GM12878 (cell line): ENCODE measurements at regions not wholly inside any gene's neighbourhood (a gene's known extent, or its start where the extent isn't known, plus 50 kb on each side); places are given as distances from the start of the nearest gene placed in this dataset.

Experiments used
- ATAC-seq: fragments of 200-7000 bp; cut with Tn5 transposase; 3 replicates; pipeline ENCODE4 v1.9.1; 2020; ENCODE audit warnings: mild to moderate bottlenecking, moderate library complexity
- BruUV-seq: library from RNA; stranded (reverse); fragments of 400-500 nt; replicated peaks from 2 replicates; lab custom pipeline; 2021; lab: Mats Ljungman, UMichigan
- CTCF ChIA-PET: fragments of 300-600 bp; sonication (Branson Sonifier 250); formaldehyde crosslinking; extraction: SDS; loops from one replicate; lab custom pipeline; 2021; ENCODE audit warnings: inconsistent platforms; lab: Yijun Ruan, JAX
- POLR2A ChIA-PET: fragments of 350-600 bp; formaldehyde crosslinking; extraction: SDS; loops from one replicate; lab custom pipeline; 2021; ENCODE audit warnings: inconsistent platforms; lab: Charles Lee
- RAD21 ChIA-PET: fragments of 300-600 bp; sonication (Branson Sonifier 250); formaldehyde crosslinking; loops from one replicate; lab custom pipeline; 2023; ENCODE audit warnings: antibody characterized with exemption; ENCODE audit not compliant: unreplicated experiment; lab: Charles Lee
- SMC1A ChIA-PET: fragments of 300-600 bp; sonication (Branson Sonifier 250); formaldehyde crosslinking; loops from one replicate; lab custom pipeline; 2023; ENCODE audit not compliant: unreplicated experiment, uncharacterized antibody; lab: Charles Lee
- DNase-seq: peaks from one replicate; pipeline ENCODE4 v3.0.0-alpha.2; 2011; ENCODE audit warnings: low read depth, low spot score
- FAIRE-seq: peaks from 3 replicates; lab custom pipeline; 2011; peaks lifted over from hg19 to GRCh38; lab: Jason Lieb, UNC
- H2AFZ ChIP-seq: 2 replicates; pipeline ENCODE4 v1.6.0; 2011; ENCODE audit warnings: low read depth, low read length, control low read depth; ENCODE audit not compliant: control insufficient read depth
- H3K27ac ChIP-seq: 2 replicates; pipeline ENCODE4 v1.5.1; 2011; ENCODE audit warnings: control low read depth; ENCODE audit not compliant: control insufficient read depth, insufficient read depth
- H3K27me3 ChIP-seq, 2 experiments: replicated peaks in 1 of 2; 2 replicates each; pipeline versions ENCODE4 v1.6.0 to v1.6.1; 2011; ENCODE audit warnings: low read length in 1 of 2; ENCODE audit not compliant: control insufficient read depth in 2 of 2, insufficient read depth in 2 of 2
- H3K36me3 ChIP-seq, 2 experiments: 2 replicates each; pipeline ENCODE4 v1.5.1; 2011; ENCODE audit warnings: low read length in 1 of 2; ENCODE audit not compliant: control insufficient read depth in 2 of 2, insufficient read depth in 2 of 2
- H3K4me1 ChIP-seq: 2 replicates; pipeline ENCODE4 v1.6.1; 2011; ENCODE audit warnings: mild to moderate bottlenecking, low read length, moderate library complexity, mixed read lengths; ENCODE audit not compliant: control insufficient read depth, insufficient read depth
- H3K4me2 ChIP-seq: 2 replicates; pipeline ENCODE4 v1.6.0; 2011; ENCODE audit warnings: control low read depth; ENCODE audit not compliant: control insufficient read depth, insufficient read depth
- H3K4me3 ChIP-seq: fragments of 200-600 bp; sonication (generic); 2 replicates; pipeline ENCODE4 v1.5.1; 2016
- H3K79me2 ChIP-seq: 2 replicates; pipeline ENCODE4 v1.6.0; 2011; ENCODE audit warnings: low read length; ENCODE audit not compliant: control insufficient read depth, insufficient read depth
- H3K9ac ChIP-seq: 2 replicates; pipeline ENCODE4 v1.8.0; 2011; ENCODE audit warnings: low read length, control low read depth, mixed read lengths; ENCODE audit not compliant: control insufficient read depth, insufficient read depth
- H3K9me3 ChIP-seq: replicated peaks from 3 replicates; pipeline ENCODE4 v1.5.1; 2011; ENCODE audit warnings: mild to moderate bottlenecking, low read length; ENCODE audit not compliant: control insufficient read depth, insufficient read depth
- H4K20me1 ChIP-seq: 2 replicates; pipeline ENCODE4 v1.6.0; 2011; ENCODE audit not compliant: control insufficient read depth, insufficient read depth
- BRCA1 ChIP-seq: IDR thresholded peaks from 2 replicates; pipeline ENCODE4 v1.6.1; 2011; ENCODE audit warnings: low read depth, low read length, improper control_type of control experiment
- CEBPZ ChIP-seq: fragments of 150-350 bp; IDR thresholded peaks from 2 replicates; pipeline ENCODE4 v1.6.1; 2016; ENCODE audit warnings: low read depth, low read length
- CTCF ChIP-seq, 3 experiments: IDR thresholded peaks in 2 of 3; conservative IDR thresholded peaks in 1 of 3; 2 replicates each; pipeline ENCODE4 v1.5.1; 2011; ENCODE audit warnings: low read depth in 3 of 3, low read length in 3 of 3, mild to moderate bottlenecking in 3 of 3, control low read depth in 2 of 3, moderate library complexity in 2 of 3, inconsistent platforms in 1 of 3, mixed read lengths in 1 of 3; ENCODE audit not compliant: control insufficient read depth in 2 of 3, insufficient read depth in 1 of 3; ENCODE audit errors: extremely low read depth in 1 of 3
- ELK1 ChIP-seq: IDR thresholded peaks from 2 replicates; pipeline ENCODE4 v1.6.1; 2012; ENCODE audit warnings: low read depth, low read length, improper control_type of control experiment
- HDGF ChIP-seq: fragments of 450-650 bp; IDR thresholded peaks from 2 replicates; pipeline ENCODE4 v1.6.1; 2016; ENCODE audit warnings: antibody characterized with exemption
- IKZF2 ChIP-seq, 2 experiments: fragments of 450-650 bp; IDR thresholded peaks; 2 replicates each; pipeline ENCODE4 v1.6.1; 2017; ENCODE audit warnings: mild to moderate bottlenecking in 2 of 2, moderate library complexity in 2 of 2
- JUND ChIP-seq: IDR thresholded peaks from 2 replicates; pipeline ENCODE4 v1.6.1; 2012; ENCODE audit warnings: low read depth, mild to moderate bottlenecking, low read length, improper control_type of control experiment, moderate library complexity
- NFYA ChIP-seq: IDR thresholded peaks from 2 replicates; pipeline ENCODE4 v1.6.1; 2011; ENCODE audit warnings: low read depth, mild to moderate bottlenecking, low read length, improper control_type of control experiment, borderline replicate concordance
- NRF1 ChIP-seq: conservative IDR thresholded peaks from 2 replicates; pipeline ENCODE4 v1.6.1; 2011; ENCODE audit warnings: mild to moderate bottlenecking, low read depth, low read length, improper control_type of control experiment
- POLR2A ChIP-seq: IDR thresholded peaks from 2 replicates; pipeline ENCODE4 v1.6.1; 2011; ENCODE audit warnings: low read depth, mild to moderate bottlenecking, low read length
- POU2F2 ChIP-seq: IDR thresholded peaks from 3 replicates; pipeline ENCODE4 v1.6.1; 2011; ENCODE audit warnings: low read depth, mild to moderate bottlenecking, low read length, borderline replicate concordance
- RAD21 ChIP-seq: IDR thresholded peaks from 2 replicates; pipeline ENCODE4 v1.6.1; 2011; ENCODE audit warnings: mild to moderate bottlenecking, low read depth, low read length, moderate library complexity; ENCODE audit not compliant: insufficient read depth
- SMC3 ChIP-seq: IDR thresholded peaks from 2 replicates; pipeline ENCODE4 v1.6.1; 2011; ENCODE audit warnings: low read length, improper control_type of control experiment, borderline replicate concordance
- STAT3 ChIP-seq: IDR thresholded peaks from 2 replicates; pipeline ENCODE4 v1.6.1; 2011; ENCODE audit warnings: low read depth, low read length, improper control_type of control experiment
- TCF3 ChIP-seq: IDR thresholded peaks from 2 replicates; pipeline ENCODE4 v1.6.1; 2012; ENCODE audit warnings: low read depth, mild to moderate bottlenecking, low read length, borderline replicate concordance; ENCODE audit not compliant: insufficient read depth
- TCF7 ChIP-seq: IDR thresholded peaks from 2 replicates; pipeline ENCODE4 v1.6.1; 2014; ENCODE audit warnings: antibody characterized with exemption, borderline replicate concordance
- ZNF622 ChIP-seq: fragments of 450-650 bp; IDR thresholded peaks from 2 replicates; pipeline ENCODE4 v1.6.1; 2017; ENCODE audit warnings: mild to moderate bottlenecking, inconsistent platforms
- WGBS: methylation state at CpG from one replicate; pipeline ENCODE4 v1.1.6; 2016; ENCODE audit warnings: low lambda C conversion rate; ENCODE audit not compliant: insufficient replicate concordance, insufficient coverage; ENCODE audit errors: missing lambda C conversion rate; 5-methylcytosine and 5-hydroxymethylcytosine counted together
- in situ Hi-C: fragments of 300-500 bp; cut with MboI; formaldehyde crosslinking; loops from 9 replicates; pipeline ENCODE4 v1.14.3; 2018; ENCODE audit warnings: mixed read lengths
- intact Hi-C: fragments of 100-400 bp; cut with micrococcal nuclease; formaldehyde crosslinking; loops from one replicate; pipeline ENCODE4 v1.14.2; 2022; ENCODE audit not compliant: unreplicated experiment

GRCh38 chr10:128859738-128860386, 607.2 kb upstream of the MGMT start:
- no TSS peak for BruUV-seq
- Histone ChIP-seq H3K9ac (no peak overlapping the region), H3K36me3 (no peaks in the 10 kb centered on the region), H3K27ac (no peak overlapping the region), H3K9me3 (no peaks in the 10 kb centered on the region), H3K4me2 (no peak overlapping the region), H3K4me3 (no peak overlapping the region), H3K4me1 (no peaks in the 10 kb centered on the region), H2AFZ (no peak overlapping the region), H3K27me3 (peaks cover 0 to 3% of the 10 kb centered on the region in 2 experiments; a peak in 1 of 4 replicates), H3K79me2 (no peaks in the 10 kb centered on the region), H4K20me1 (no peaks in the 10 kb centered on the region)
- RAD21 ChIA-PET = no interaction called here
- ATAC-seq = peak; percentile 52; the same call in 1 of the 3 replicates
- FAIRE-seq = no peak
- DNase-seq = no peak
- CTCF ChIA-PET = interaction anchor here (0.9 to 1.9 kb wide), 6 partner anchors 18 to 600 kb away, joined by 3 to 6 read pairs (median 3); no protein-coding TSS in a partner anchor
- POLR2A ChIA-PET = no interaction called here
- 34% methylated on average over 8 of the region's 8 CpGs for WGBS
- SMC1A ChIA-PET = no interaction called here
- in situ Hi-C loops (no loop called here), intact Hi-C loops (loop anchor here (5.0 to 10.0 kb wide), 2 partner anchors 228 to 595 kb away; no protein-coding TSS in a partner anchor)
- no peak for TF ChIP-seq POLR2A
- no peak for TF ChIP-seq POU2F2
- no peak for TF ChIP-seq JUND
- no peak for TF ChIP-seq BRCA1
- peak; percentile 47; the same call in 1 of the 2 replicates for TF ChIP-seq SMC3
- TF ChIP-seq IKZF2 (IDR thresholded peaks at IDR 0.05) = no peak
- no peak for TF ChIP-seq HDGF
- TF ChIP-seq CTCF (IDR thresholded peaks at IDR 0.05 in 2 of 3, conservative IDR thresholded peaks at IDR 0.05 in 1 of 3; ENCODE audit: control insufficient read depth in 2 of 3, extremely low read depth in 1 of 3, insufficient read depth in 1 of 3, low read depth in 3 of 3, low read length in 3 of 3) = peak; percentile 44 to 56 (median 51); a peak in 5 of 6 replicates
- TF ChIP-seq TCF7 = no peak
- TF ChIP-seq TCF3 = no peak
- no peak for TF ChIP-seq STAT3
- no peak for TF ChIP-seq CEBPZ
- TF ChIP-seq NRF1 = no peak
- TF ChIP-seq ZNF622 = no peak
- no peak for TF ChIP-seq ELK1
- no peak for TF ChIP-seq NFYA
- TF ChIP-seq RAD21 = peak; percentile 51
